GM18519 (cell line): ENCODE measurements at regions not wholly inside any gene's neighbourhood (a gene's known extent, or its start where the extent isn't known, plus 50 kb on each side); places are given as distances from the start of the nearest gene placed in this dataset.
A peak's percentile ranks its signal among the peaks of the same experiment; 100 is the strongest.
"Not testable (repeated sequence)": the region's sequence is repeated elsewhere in the genome, so short reads cannot be mapped to it uniquely, and the experiment has no call there.

Experiments
- ATAC-seq: cut with Tn5 transposase; IDR thresholded peaks from one replicate; pipeline ENCODE4 v1.9.1; 2021; ENCODE audit warnings: mild to moderate bottlenecking, moderate library complexity; ENCODE audit not compliant: unreplicated experiment, low FRiP score

DNA sequence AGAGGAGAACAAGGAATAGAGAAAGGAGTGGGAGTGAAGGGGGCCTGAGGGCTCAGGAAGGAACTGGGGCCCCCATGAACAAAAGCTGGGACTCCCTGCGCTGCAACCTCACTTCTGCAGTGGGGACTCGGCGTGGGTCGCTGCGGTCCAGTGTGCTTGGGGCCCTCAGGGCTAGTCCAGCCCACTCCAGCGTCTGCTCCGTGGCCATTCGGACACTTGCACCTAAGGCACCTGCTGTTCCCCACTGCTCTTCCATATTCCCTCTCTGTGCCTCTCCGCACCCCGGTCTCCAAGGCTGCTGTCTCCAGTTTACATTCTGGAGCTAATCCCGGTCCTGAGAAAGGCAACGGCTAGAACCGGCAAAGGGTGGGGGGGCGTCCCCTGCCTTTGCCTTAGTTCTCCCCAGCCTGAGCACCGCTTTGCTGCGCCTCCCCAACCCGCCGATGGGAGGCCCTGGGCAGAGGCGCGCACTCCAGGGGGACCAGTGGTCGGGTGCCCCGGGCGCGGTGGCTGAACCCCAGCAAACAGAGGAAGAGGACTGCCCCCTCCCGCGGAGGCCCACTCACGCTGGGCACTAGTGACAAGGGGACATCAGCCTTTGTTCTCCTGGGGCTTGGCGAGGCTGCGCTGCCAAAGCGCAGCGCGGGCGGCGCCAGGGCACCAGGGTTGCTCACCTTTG lies 327.7 kb upstream of the F9 start:
- ATAC-seq: no peak

DNA sequence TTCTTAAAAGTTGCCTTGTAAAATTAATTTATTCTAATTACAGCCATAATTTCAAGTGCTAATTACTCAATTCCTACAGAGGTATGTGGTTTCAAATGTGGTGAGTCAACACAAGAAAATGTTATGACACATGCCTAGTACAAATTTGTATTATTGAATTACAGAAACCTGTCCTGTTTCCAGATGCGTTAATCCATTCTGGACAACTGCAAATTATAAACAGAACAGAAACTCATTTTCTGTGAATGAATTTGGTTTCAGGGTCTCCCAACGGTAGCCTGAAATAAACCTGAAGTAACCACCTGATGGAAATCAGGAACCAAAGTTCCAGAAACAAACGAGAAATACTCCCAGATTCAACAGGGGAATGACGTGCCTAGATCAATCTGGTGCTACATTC lies 328.6 kb upstream of the F9 start:
- no peak for ATAC-seq

DNA sequence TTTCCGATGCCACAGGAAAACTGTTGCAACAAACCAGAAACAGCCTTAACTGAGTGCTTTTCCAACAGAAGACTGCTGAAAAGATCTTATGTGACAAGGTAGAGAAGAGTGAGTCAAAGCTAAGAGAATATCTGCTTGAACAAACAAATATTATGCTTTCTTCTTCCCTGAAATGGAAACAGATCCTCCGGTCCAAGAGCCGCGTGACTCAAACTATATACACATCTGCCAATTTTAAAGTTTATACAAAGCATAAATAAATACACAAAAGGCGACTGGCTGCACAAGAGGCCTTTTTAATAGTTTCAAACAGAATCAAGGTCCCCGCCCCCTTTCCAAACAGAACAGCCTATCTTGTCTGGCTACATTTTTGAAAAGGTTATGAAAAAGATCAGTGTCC lies 329.7 kb upstream of the F9 start:
- ATAC-seq: no peak

DNA sequence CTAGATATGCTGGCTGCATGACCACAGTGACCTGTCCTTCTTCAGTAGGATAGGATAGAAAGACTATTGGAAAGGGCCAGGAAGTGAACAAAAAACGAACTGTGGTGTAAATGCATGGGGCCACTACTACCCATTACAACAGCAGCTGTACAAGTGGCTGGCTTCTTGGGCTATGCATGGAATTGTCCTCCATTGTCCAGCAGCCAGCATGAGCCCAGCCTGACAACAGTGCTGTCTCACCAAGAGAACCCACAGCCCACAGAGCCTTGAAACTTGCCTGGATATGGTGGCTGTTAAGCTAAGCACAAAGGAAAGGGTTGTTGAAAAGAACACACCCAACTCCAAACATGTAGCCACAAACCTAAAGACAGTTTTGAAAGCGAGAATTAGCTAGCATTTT lies 330.2 kb upstream of the F9 start:
- ATAC-seq: no peak

- ATAC-seq: no peak
Measured at GRCh38 chrX:139199933-139200332, 330.6 kb upstream of the F9 start.

DNA sequence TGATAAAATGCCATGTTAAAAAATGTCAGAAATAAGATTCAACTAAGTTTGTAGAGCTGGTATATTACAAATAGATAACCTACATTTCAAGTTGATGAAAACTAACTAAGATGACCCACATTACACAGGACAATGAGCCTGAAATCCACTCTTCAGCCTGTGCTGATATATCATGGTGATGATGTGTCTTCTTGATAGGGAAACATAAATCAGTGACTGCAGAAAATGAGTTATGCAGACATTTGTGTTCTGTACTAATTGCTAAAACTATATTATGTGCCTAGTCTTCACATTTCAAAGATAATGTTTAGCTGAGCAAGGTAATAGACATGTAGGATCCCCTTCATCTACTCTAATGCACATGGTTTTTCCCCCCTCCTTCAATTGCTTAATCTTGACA lies 331.6 kb upstream of the F9 start:
- ATAC-seq: no peak

DNA sequence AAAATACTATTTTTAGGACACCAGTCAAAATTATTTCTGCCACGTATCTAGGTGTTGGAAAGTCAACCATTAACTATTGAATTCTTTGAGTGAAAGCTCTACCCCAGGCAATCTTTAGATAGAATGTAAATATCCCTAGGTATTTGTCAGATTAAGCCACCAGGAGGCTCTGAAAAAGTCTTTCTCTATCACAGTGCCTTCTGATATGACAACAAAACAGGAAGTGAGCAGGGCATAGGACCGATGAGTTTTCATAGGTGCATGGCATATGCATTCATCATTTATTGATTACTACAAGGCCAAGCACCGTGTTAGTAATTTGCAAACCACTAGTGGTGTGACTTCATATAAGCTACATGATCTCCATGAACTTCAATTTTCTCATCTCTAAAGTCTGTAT lies 333.6 kb upstream of the F9 start:
- no peak for ATAC-seq

DNA sequence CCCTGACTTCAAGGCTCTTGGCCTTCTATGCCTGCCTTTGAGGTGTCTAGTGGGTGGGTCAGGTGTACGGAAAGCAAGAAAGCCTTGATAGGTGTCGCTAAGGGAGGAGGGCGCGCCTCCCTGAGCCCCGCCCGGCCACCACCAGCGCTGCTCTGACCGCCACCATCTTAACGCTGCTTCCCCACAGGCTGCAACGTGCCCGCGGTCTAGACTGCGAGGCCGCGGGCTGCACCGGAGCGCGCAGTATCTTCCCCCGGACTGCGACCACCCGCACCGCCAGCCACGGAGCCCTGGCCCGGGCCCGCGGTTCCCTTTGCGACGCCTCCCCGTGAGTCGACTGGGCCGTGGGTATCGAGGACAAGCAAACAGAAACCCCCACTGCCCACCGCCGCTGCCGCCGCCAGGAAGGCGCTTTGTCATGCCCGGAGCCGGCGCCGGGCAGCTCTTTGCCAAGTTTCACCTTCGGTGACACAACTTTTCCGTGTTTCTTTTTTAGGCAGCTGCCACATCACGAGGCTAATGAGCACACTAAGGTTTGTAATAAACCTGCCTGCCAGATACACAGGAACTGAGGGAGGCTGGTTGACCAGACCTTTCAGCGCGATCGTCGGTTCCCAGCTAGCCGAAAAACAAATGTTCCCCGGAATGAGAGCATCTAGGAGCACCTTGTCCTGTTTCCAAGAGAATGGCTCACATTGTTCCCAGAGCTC lies 335.8 kb upstream of the F9 start:
- ATAC-seq: no peak

GRCh38 chrX:139192386-139192961 lies 338.1 kb upstream of the F9 start:
- no peak for ATAC-seq

DNA sequence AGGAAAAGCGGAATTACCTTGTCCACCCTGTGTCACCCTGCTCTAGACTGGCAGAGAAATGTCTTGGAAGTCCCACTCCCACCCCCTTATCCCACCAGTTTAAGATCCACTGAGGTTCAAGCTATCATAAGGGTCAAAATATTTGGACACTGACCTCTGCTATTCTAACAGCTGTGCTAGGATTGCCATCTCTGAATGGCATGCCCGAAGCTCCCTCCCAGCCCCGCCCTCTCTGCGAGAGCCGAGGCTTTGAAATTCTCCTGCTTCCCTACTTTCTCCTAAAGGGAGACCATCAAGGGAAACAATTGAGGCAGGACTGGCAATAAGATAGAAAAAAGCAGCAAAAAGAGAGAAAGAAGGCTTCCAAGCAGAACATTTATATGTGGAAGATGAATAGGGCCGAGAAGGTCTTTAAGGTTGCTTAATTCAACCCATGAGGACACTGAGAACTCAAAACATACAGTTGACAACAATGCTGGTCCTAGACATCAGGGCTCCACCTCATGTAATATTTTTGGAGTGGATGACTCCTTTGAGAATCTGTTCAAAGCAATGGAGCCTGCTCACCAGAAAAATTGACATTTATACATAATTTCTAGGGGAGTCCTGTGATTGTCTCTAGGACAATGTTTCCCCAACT lies 338.7 kb upstream of the F9 start:
- ATAC-seq: no peak

- no peak for ATAC-seq
Measured at GRCh38 chrX:139191286-139191685, 339.3 kb upstream of the F9 start.

GRCh38 chrX:139187738-139188137 lies 342.8 kb upstream of the F9 start:
- ATAC-seq: no peak

DNA sequence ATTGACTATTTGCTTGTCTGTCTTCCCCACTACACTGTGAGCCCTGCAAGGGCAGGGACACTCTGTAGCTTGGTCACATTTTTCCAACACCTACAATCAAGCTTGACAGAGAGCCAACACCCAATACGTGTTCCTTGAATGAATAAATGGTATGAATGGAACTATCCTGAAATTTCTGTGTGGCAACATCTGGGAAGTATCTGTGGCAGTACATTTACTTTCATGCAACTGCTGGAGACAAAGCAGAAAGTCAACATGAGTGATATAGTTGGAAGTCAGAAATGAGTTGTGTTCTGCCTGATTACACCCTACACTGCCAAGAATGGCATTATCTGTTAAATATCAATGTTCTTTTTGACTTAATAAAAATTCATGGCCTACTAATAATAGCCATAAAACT lies 343.5 kb upstream of the F9 start:
- no peak for ATAC-seq

GRCh38 chrX:139179592-139179991 lies 350.9 kb upstream of the F9 start:
- peak; percentile 61 for ATAC-seq

- no peak for ATAC-seq
Measured at GRCh38 chrX:139178980-139179379, 351.6 kb upstream of the F9 start.

DNA sequence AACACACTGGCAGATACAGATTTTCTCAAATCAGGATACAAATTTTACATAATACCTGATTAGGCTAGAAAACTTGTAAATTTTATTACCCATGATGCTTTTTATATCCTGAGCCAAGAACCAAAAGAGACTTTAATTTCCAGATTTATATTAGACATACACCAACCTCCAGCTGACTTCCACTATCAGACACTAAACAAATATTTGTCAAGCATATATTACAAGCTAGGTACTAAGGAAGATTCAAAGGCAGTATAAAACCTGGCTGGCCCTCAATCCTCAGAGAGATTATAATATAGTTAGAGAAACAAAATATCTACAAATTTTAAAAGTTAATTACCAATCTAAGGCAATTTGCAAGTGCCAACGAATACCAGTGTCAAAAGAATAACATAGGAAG lies 357.8 kb upstream of the F9 start:
- no peak for ATAC-seq

- no peak for ATAC-seq
Measured at GRCh38 chrX:139170526-139171173, 359.9 kb upstream of the F9 start.

DNA sequence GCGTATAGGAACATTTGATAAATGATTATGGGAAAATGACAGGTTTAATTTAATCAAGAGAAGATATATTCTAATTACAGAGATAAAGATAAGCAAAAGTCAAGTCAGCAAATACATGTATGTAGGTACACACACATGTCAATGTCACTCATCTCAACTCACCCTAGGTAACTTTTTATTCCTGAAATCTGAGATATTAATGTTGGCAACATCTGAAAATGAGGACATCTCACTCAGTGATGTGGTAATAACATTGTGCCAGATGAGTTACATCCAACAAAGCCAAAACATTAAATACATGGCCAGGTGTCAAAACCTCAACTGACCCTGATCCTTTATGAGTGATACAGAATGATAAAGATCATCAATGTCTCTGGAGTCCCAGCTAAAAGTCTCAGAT lies 363.3 kb upstream of the F9 start:
- ATAC-seq: no peak

GRCh38 chrX:139158256-139158655 lies 372.3 kb upstream of the F9 start:
- no peak for ATAC-seq

DNA sequence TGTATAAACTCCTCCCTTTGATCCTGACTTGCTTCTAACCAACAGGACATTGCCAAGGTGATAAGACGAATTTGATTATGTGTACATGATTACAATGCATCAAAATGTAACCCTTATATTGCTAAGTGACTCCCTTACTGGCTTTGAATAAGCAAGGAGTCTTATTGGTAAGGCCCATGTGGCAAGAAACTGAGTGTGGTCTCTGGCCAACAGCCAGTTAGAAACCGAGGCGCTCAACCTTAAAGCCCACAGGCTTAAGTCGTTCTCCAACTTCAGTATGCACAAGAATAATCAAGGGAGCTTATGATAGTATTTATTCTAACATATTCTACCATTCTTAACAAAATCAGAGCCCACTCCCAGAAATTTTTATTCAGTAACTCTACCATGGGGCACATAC lies 374.2 kb upstream of the F9 start:
- ATAC-seq: no peak

GRCh38 chrX:139146625-139147024 lies 383.9 kb upstream of the F9 start:
- ATAC-seq: not testable (repeated sequence)
